ENCODE measurements at regions not wholly inside any gene's neighbourhood (a gene's known extent, or its start where the extent isn't known, plus 50 kb on each side); places are given as distances from the start of the nearest gene placed in this dataset.

DNA sequence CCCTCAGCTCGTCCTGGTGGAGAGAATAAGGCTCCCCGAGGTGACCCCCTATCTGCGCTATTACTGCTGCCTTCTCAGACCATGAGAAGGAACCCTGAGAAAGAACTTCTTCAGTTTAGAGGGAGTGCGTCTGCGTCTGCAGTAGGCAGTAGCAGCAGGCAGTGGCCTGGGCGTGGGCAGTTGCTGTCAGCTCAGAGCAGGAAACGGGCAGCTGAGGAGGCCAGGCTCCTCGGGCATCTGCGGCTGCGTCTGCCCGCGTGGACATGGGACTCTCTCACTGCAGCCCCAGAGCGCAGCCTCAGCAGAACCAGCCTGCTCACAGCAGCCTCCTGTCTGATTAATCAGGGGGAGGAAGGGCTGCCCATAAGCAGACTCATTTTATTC is 49.8 kb upstream of the FCN1 start:
- DNase-seq (ENCODE audit: low read depth in 4 of 4, low spot score in 3 of 4), result no peak

DNA sequence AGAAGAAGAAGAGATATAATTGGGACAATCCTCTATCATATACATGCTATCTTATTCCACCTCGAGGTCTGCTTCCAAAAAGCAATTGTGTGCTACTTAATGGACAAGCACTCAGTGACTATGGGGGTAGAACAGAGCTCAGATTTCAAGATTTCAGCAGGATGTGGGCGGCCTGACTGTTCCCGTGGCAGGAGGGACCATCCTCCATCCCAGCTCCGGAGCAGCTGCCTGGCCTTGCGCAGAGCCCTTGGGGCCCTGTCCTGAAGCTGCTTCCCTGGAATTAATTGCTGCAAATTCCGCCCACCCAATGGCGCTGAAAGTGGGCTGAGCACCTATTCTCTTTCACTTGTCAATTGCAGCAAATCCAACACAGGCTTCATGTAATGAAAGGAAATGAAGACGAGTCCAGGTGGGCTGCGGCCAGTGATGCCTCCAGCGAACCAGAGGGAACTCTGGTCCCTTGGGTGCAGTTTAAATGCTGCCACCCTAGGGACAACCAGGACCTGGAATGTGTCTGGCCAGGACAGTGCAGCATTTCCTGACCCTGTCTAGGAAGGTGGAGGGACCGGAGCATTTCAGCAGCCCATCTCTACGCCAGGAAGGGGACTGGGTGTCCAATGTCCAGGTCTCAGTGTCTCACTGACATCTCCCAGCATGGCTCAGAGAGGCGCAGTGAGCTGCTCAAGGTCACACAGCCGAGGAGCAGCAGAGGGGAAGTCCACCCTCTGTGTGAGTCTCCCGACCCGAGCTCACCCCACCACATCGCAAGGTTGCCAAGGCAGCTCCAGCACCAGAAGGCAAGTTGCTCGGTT is 50.5 kb upstream of the FCN1 start:
- peak in 3 of 4 donors; percentile 39 to 62 (median 52) for DNase-seq (ENCODE audit: low read depth in 4 of 4, low spot score in 3 of 4)

DNA sequence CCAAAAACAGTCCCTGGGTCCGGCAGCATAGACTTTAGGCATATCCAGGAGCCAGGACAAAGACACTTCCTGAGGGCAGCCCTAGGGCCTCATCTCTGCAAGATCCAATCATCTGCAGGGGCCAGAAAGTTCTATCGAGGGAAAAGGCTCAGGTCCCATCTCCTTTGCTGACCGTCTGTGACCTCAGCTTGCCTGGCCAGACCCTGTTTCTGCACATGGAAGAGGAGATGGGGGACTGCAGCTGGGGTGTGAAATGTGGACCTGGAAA is 51.0 kb upstream of the FCN1 start:
- no peak for DNase-seq (ENCODE audit: low read depth in 4 of 4, low spot score in 3 of 4)

DNA sequence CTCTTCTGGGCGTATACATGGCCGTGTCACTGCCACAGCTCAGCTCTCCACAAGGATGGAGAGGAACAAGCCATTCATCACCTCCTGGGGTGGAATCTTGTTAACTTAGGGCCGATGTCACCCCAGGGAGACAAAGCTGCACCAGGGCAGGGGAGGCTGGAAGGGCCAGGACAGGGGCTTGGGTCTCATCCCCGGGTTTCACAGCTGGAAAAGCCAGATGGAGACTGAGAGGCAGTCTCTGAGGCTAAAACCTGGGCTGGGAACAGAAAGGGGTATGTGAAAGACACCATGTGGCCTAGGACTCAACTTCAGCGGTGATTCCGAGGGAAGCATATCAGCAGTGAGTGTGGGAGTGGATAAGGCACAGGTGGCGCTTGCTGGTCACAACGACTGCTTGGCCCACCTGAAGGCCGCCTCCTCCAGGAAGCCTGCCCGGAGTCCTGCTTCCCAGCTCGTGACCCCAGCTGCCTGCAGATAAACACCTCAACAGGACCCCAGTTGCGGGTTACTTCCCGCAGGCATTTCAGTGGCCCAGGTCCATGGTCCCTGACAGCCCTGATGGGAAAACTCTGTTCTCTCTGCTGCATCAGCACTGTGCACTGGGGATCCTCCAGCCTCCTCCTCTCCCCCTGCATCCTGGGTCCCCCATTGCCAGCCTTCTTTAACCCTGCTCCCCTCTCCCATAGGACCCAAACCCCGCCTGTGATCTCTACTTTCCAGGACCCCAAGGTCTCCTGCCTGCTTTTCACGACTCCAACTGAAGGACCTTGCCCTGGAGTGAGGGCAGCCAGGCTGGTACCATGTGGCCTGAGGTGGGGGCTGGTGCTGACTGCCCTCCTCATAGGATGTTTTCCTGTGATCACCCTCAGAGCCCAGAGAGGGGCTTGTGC is 51.7 kb upstream of the FCN1 start:
- DNase-seq (ENCODE audit: low read depth in 4 of 4, low spot score in 3 of 4), result no peak

DNA sequence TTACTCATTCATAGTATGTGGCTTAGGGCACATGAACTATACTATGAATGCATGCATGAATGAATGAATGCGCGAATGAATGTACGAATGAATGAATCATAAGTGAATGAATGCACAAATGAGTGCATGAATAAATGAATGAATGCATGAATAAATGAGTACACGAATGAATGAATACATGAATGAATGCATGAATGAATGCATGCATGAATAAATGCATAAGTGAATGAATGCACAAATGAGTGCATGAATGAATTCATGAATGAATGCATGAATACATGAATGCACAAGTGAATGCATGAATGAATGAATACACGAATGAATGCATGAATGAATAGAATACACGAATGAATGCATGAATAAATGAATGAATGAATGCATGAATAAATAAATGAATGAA is 52.5 kb upstream of the FCN1 start:
- no peak for DNase-seq (ENCODE audit: low read depth in 4 of 4, low spot score in 3 of 4)

DNA sequence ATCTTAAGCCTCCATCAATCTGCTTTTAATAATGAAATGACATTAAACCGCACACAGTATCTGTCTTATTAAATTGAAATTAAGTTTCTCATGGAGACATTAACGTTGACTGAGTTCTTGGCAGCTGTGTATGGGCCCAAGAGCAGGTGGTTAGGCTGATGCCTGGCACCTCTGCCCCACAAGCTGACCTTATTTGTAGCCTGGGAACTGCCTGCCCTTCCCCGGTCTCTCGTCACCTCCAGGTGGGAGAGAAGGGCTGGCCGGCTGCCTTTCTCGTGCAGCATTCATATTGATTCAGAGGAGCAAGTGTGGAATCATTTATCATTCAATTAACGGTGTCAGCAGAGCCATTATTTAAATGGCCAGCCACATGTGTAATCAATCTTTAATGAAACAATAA is 53.0 kb upstream of the FCN1 start:
- no peak for DNase-seq (ENCODE audit: low read depth in 4 of 4, low spot score in 3 of 4)

DNA sequence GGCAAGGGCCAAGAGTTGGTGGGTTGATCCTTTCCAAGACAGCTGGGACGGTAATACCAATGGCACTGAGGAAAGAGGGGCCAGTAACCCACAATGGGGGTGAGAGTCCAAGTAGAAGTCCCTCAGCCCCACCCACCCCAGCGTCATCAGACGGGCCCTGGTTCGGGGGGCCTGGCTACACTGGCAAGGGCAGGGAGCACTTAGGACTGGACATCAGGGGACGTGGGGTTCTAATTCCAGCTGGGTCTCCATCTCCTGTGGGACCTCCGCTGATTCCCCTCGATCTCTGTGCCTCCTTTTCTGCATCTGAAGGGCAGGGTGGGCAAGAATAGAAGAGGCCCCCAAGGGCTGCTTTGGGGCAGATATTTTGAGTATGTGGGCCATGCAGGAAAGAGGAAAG is 53.5 kb upstream of the FCN1 start:
- DNase-seq (ENCODE audit: low read depth in 4 of 4, low spot score in 3 of 4), result no peak

DNA sequence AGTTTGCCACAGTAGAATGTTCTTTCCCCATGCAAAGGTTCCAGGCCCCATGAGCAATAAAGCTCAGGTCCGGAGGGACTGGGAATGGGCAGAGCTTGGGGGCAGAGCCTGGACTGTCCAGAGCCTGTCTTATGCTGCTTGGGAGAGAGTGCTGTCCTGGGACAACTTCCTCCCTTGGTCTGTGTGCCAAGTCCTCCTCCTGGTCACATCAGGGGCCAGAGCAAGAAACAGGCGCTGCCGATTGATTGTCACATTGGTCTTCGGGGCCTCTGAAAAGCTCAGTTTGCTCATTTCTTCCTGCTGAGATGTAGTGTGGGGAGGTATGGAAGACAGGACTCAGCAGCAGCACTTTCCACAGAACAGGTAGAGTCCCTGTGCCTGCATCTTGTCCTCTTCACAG is 54.0 kb upstream of the FCN1 start:
- DNase-seq (ENCODE audit: low read depth in 4 of 4, low spot score in 3 of 4), result no peak

DNA sequence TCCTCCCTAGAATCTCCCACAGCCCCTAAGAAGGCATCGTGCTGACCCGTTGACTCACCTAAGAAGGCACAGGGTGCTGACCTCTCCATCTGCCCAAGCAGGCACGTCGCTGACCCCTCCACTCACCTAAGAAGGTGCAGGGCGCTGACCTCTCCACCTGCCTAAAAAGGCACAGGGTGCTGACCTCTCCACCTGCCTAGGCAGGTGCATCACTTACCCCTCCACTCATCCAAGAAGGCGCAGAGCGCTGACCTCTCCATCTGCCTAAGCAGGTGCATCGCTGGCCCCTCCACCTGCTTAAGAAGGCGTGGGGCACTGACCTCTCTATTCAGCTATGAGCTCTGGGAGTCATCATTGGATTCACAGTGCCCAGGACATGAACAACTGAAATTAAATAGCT is 54.4 kb upstream of the FCN1 start:
- no peak for DNase-seq (ENCODE audit: low read depth in 4 of 4, low spot score in 3 of 4)

DNA sequence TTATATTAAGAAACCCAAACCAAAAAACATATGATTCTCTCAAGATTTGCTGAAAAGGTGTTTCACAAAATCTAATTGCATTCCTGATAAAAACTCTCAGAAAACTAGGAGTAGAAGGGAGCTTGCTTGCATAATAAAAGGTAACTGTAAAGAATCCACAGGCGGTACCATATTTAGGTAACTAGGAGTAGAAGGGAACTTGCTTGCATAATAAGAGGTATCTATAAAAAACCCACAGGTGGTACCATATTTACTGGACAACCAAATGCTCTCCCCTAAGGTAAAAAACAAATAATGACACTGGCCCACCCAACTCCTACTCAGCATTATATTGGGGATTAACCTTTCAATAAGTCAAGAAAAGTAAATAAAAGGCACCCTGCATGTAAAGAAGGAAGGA is 57.5 kb upstream of the FCN1 start:
- DNase-seq (ENCODE audit: low read depth in 4 of 4, low spot score in 3 of 4), result no peak

DNA sequence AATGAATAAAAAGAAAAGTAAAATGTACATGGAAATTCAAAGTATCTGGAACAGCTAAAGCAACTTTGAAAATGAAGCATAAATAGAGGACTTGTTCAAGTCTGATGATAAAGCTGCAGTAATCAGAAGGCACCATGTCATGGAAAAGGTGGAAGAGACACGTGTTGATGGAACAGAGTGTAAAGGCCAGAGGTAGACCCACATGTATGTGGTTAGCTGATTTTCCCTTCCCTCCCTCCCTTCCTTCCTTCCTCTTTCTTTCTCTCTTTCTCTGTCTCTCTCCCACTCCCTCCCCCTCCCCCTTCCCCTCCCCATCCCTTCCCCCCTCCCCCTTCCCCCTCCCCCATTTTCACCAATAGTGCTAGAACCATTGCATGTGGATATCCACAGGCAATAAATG is 58.7 kb upstream of the FCN1 start:
- no peak for DNase-seq (ENCODE audit: low read depth in 4 of 4, low spot score in 3 of 4)

DNA sequence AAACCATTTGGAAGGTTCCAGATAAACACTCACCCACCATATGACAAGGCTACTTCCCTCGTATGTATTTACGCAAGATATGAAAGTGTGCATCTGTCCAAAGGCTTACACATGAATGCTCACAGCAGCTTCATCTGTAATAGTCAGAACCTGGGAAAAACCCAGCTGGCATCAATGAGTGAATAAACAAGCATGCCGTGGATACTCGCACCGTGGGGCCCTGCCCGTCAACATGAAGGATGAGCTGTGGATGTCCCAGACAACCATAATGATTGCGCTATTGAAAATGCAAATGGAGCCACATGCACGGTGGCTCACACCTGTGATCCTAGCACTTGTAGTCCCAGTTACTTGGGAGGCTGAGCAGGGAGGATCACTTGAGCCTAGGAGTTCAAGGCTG is 60.6 kb upstream of the FCN1 start:
- no peak for DNase-seq (ENCODE audit: low read depth in 4 of 4, low spot score in 3 of 4)

DNA sequence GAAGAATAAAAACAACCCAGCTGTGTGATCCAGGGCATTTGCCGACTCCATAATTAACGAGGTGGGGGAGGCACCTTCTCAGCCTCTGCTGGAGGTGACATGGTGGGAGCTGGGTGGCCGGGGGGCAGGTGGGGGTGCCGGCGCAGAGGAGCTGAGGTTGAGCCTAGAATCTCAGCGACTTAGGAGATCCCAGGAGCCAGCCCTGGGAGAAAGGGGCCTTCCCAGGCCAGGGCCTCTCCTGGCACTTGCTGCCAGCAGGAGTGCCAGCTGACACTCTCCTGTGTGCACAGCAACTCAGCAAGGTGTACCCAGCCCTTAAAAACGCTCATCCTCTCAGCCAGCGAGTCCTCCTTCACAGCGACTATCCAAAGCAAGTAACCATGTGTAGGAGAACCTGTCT is 62.8 kb upstream of the FCN1 start:
- no peak for DNase-seq (ENCODE audit: low read depth in 4 of 4, low spot score in 3 of 4)

DNA sequence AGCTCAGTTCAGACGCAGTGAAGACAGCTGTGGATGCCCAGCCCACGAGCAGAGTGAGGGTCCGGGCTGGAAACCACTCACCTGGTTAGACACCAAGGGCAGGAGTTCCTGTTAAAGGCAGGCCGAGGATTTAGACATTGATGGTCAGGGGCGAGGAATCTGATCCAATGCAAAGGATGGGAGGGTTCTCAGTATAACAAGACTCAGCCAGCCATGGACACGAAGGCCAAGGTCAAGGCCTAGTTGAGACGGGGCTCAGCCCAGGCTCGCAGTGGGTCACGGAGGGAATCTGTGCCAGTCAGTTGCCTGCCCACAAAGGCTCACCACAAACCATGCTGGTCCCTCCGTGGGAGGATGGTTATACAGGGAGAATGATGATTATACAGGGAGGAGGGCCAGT is 63.3 kb upstream of the FCN1 start:
- DNase-seq (ENCODE audit: low read depth in 4 of 4, low spot score in 3 of 4), result no peak

DNA sequence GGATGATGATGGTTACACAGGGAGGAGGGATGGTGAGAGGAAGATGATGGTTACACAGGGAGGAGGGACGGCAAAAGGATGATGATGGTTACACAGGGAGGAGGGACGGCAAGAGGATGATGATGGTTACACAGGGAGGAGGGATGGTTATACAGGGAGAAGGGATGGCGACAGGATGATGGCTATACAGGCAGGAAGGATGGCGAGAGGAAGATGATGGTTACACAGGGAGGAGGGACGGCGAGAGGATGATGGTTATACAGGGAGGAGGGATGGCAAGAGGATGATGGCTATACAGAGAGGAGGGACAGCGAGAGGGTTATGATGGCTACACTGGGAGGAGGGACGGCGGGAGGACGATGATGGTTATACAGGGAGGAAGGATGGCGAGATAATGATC is 64.1 kb upstream of the FCN1 start:
- DNase-seq (ENCODE audit: low read depth in 4 of 4, low spot score in 3 of 4), result no peak

DNA sequence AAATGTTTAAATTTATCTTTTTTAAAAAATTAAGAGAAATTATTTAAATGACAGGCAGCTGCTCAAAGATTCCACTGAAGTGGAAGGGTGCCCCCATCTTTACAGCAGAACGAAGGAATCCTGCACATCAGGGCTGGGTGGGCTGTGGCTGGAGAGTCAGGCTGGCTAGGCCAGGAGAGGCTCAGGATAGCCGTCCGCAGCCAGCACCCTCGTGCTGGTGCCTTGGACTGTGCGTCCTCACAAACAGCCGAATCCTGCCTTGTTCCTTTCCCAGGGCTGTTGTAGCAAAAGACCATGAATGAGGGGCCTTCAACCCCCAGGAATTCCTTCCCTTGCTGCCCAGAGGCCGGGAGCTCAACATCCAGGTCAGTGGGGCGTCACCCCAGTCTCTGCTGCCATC is 64.6 kb upstream of the FCN1 start:
- DNase-seq (ENCODE audit: low read depth in 4 of 4, low spot score in 3 of 4), result no peak

DNA sequence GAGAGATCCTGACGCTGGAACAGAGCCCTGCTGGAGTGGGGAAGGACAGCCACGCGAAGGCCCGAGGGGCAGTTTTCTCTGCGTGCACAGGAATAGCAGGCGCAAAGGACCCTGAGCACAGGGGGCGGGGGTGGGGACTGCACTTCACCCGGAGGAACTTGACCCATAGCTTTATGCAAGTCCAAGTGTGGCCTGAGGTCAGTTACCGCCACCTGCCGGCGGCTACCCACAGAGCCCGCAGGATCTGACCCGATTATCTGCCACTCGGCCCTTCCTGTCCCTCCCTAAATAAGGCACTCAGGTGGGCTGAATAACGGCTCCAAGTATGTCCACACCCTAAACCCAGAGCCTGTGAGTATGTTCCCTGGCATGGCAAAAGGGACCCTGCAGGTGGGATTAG is 65.4 kb upstream of the FCN1 start:
- DNase-seq (ENCODE audit: low read depth in 4 of 4, low spot score in 3 of 4), result no peak

DNA sequence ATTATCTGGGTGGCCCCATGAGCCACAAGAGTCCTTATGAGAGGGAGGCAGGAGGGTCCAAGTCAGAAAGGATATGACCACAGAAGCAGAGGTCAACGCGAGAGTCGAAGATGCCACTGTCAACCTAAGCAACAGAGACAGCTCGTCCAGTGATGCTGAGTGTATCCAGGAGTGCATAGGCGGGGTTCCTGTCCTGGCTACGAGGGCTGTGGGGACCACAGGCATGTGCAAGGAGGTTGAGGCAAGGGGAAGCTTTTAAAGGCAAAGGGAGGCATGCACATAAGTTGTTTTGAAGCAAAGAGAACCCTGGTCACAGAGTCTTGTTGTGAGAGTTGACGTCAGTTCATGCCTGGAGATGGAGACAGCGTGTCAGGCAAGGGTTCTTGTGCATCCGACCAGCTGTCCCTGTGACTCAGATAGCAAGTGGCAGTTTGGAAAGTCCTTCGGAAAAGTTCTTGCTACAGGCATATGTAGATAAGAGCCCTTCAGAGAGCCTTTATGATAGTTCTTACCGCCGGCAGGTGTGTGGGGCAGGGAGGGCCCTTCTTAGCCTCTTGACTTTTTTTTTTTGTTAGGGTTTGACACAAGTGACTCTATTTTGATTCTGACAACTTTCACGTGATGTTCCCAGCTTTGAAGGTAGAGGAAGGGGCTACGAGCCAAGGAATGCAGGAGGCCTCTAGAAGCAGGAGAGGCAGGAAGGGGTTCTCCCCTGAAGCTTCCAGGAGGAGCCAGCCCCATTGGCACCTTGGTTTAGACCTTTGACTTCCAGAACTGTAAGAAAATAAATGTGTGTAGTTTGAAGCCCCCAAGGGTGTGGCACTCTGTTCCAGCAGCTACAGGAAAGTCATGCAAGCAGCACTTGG is 66.0 kb upstream of the FCN1 start:
- DNase-seq (ENCODE audit: low read depth in 4 of 4, low spot score in 3 of 4), result no peak

DNA sequence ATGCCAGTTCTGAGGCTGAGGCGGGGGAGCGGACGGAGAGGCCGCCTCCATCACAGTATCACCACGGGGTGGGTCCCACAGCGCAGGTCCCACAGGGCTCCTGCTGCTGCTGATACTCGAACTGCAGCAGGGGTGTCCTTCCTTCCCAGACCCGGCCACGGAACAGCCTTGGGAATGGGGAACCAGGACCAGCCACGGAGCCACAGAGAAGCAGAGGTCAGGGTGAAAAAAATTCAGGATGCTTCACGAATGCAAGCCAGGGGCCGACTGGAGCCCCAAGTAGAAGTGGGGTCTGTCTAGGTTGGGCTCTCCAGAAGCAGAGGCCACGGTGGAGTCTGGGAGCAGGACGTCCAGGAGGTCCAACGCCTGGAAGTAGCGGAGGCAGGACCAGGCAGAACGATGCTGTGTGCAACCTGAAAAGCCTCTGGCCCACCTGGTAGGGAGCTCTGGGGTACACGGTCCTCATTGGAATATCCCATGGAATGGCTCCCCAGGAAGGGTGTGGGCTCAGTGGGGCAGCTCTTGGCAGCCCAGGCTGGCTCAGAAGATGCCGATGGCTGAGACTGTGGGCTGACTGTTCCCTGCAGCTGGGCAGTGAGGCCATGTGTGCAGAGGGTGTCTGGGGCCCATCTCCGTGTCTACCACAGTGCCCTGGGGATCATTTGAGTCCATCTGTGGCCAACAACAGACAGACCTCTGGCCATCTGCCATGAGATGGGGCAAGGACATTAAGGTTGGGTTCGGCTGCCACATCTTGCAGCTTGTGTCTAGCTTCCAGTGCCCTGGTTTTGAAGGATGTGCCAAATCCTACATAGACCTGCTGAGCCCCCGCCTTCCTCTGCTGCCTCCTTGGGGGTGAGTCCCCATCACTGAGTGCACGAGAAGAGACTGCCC is 66.9 kb upstream of the FCN1 start:
- no peak for DNase-seq (ENCODE audit: low read depth in 4 of 4, low spot score in 3 of 4)

DNA sequence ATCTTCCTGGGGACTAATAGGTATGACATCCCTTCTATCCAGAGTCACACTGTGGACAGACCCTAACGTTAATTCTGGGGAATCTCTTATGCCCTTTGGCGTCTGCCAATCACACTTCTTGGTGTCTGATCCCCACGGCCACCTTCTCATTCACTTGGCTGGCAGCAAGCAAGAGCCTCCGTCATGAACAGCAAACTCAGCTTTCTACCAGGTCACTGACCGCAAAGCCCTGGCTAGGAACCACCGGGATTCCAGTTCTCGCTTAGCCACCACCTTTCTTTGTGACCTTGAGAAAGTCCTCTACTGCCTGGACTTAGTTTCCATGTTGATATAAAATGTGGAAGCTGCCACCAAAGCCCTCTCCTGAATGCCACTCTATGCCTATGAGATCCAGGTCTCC is 67.7 kb upstream of the FCN1 start:
- no peak for DNase-seq (ENCODE audit: low read depth in 4 of 4, low spot score in 3 of 4)

Measured in right renal pelvis (tissue), 4 donors.